Fibroblast of villous mesenchyme (primary cell): ENCODE measurements at regions not wholly inside any gene's neighbourhood (a gene's known extent, or its start where the extent isn't known, plus 50 kb on each side); places are given as distances from the start of the nearest gene placed in this dataset.

Experiments used
- DNase-seq: peaks from one replicate; pipeline ENCODE4 v3.0.0-alpha.2; 2010; ENCODE audit warnings: low read depth
- H3K4me3 ChIP-seq: 2 replicates; pipeline ENCODE4 v1.5.1; 2011; ENCODE audit warnings: low read depth, mild to moderate bottlenecking, low read length
- TF ChIP-seq, protein P1 (sequence below): IDR thresholded peaks from 2 replicates; pipeline ENCODE4 v1.5.1; 2012; ENCODE audit warnings: low read depth, mild to moderate bottlenecking, low read length; ENCODE audit not compliant: insufficient read depth

DNA sequence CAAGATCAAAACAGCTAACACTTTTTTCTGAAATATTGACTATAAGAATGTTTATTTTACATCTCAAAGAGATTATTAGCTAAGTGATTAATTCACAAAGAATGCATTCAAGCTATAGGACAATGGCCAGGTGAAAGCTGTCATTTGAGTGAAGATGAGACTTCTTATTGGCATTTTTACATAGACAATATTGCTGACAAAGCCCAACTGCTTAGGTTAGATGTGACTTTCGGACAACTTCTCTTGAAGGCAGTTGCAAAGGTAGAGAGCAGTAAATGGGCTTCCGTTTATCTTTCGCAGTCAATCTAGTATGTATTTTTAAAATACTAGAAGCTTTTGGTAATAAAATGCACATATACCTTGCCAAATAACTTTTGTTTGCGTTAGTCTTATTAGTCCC is 1041.3 kb downstream of the AMY1C start:
- no peak overlapping the region for H3K4me3 ChIP-seq
- TF ChIP-seq, protein P1, sequence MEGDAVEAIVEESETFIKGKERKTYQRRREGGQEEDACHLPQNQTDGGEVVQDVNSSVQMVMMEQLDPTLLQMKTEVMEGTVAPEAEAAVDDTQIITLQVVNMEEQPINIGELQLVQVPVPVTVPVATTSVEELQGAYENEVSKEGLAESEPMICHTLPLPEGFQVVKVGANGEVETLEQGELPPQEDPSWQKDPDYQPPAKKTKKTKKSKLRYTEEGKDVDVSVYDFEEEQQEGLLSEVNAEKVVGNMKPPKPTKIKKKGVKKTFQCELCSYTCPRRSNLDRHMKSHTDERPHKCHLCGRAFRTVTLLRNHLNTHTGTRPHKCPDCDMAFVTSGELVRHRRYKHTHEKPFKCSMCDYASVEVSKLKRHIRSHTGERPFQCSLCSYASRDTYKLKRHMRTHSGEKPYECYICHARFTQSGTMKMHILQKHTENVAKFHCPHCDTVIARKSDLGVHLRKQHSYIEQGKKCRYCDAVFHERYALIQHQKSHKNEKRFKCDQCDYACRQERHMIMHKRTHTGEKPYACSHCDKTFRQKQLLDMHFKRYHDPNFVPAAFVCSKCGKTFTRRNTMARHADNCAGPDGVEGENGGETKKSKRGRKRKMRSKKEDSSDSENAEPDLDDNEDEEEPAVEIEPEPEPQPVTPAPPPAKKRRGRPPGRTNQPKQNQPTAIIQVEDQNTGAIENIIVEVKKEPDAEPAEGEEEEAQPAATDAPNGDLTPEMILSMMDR = no peak
- no peak for DNase-seq

DNA sequence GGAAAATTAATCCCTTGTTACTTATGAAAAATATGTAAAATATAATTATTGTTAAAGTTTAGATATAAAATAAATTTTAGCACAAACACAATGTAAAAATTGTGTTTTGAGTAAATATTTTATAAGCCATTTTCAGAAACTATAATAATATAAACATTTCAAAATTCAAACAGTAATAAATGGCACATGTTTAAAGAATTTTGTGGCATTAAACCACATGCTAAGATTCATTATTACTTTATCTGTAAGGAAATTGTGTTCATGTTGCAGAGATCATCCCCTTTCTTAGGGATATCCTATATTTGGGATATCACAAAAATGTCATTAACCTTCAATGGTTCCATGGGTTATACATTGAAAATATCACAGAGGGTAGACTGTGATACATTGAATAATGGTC is 1044.3 kb downstream of the AMY1C start:
- DNase-seq = no peak
- TF ChIP-seq, protein P1 = no peak
- H3K4me3 ChIP-seq = no peak overlapping the region

DNA sequence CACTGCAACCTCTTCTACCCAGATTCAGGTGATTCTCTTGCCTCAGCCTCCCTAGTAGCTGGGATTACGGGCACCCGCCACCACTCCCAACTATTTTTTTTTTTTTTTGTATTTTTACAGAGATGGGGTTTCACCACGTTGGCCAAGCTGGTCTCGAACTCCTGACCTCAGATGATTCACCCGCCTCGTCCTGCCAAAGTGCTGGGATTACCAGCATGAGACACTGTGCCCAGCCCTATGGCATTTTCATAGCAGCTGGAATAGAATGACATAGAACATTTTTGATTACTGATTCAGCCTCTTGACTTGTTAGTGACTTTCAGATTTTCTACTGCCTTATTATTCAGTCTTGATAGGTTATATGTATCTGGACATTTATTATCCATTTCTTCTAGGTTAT is 1046.2 kb downstream of the AMY1C start:
- no peak for DNase-seq
- no peak overlapping the region for H3K4me3 ChIP-seq
- TF ChIP-seq, protein P1 = no peak

DNA sequence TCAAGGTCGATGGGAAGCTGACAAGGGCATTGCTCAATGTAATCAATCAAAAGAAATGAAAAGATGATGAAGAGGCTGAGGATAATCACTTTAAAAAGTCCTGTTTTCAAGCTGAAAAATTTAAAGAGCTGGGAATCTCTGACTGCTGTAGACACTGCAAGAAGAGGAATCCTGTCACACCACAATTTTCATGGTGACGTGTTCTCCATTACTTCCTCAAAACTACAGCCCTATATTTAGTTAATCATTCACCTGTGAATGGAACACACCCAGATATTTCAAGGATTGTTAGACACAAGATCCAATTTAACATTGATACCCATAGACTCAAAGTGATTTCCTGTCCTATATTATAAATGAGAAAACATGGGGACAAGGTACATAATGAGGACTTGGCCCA is 1048.3 kb downstream of the AMY1C start:
- DNase-seq = no peak

DNA sequence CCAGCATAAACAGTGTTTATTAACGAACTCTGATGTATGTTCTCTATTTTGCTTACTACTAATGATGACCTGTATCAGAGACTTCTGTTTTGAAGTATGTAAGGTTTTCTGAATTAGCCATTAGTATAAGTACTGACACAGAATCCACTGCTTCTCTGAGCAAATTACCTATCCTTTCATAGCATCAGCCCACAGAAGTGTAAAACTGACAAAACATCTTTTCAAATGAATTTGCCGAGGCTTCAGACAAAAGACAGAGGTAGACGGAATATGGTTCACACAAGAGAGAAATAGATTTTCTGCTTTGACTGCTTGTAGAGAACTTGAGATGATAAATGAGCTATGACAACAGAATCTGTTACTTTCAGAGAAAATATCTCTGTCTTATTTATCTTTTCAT is 1051.6 kb downstream of the AMY1C start:
- no peak overlapping the region for H3K4me3 ChIP-seq
- TF ChIP-seq, protein P1 = no peak
- no peak for DNase-seq

More for the DNA sequence above, 1048.3 kb downstream of the AMY1C start:
- TF ChIP-seq, protein P1 = no peak
- no peak overlapping the region for H3K4me3 ChIP-seq

DNA sequence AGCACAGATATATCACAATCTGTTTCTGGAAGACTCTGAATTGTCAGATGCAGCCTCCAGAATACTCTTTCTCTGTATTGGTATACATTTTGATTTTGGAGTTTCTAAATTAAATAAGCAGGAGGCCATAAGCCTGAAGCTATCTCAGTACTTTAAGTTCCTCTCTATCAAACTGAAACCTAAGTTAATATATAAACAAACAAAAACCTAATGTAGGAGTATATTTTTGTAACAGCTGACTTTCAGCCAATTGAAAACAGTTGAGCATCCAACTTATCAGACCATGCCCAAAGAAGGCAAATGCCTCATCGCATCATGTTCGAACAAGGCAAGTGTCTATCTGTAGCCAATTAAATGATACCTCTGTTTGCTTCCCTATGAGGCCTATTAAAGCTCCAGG is 1054.4 kb downstream of the AMY1C start:
- no peak overlapping the region for H3K4me3 ChIP-seq
- TF ChIP-seq, protein P1 = no peak
- DNase-seq = no peak

DNA sequence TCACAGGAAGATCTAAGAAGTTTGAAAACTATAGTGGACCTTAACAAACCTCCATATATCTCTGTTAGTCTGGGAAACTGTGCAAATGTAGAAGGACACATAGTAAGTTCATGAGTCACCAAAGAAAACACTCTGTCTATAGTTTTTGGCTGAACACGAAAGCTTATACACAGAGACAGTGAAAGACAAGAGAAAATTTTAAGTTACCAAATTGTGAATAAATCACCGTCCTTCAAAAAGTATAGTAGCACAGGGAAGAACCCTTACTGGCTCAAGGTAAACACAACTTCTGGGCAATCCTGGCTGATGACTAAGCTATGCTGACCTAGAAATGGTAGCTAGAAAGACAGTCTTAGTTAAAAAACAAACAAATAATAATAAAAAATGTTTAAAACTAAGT is 1057.9 kb downstream of the AMY1C start:
- no peak for DNase-seq
- TF ChIP-seq, protein P1 = no peak
- H3K4me3 ChIP-seq = no peak overlapping the region
